ENCODE measurements at regions not wholly inside any gene's neighbourhood (a gene's known extent, or its start where the extent isn't known, plus 50 kb on each side); places are given as distances from the start of the nearest gene placed in this dataset.

DNA sequence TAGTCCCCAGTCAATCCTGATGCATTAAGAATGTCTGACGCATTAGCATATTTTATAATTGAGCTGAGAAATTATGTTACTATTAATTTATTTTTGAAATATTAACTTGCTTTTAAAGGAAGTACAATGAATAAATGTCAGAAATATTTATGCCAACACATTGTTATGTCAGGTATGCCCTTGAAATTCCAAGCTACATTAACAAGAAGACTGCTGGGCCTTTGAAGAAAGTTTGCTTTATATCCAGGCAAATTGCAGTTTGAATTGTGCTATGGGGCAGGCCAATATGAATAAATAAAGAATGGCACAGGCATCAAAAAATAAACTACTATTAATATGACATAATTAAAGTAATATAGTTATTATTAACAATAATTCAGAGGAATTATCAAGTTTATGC lies 1391.3 kb downstream of the PLA2G4A start:
- no peak for TF ChIP-seq POLR2A (IDR thresholded peaks at IDR 0.05; ENCODE audit: low read depth, low read length)
- TF ChIP-seq POLR2AphosphoS5 (IDR thresholded peaks at IDR 0.05; ENCODE audit: low read depth, low read length), result no peak

Data from GM12892 (cell line).